OCI-LY3 (cell line): ENCODE measurements at regions not wholly inside any gene's neighbourhood (a gene's known extent, or its start where the extent isn't known, plus 50 kb on each side); places are given as distances from the start of the nearest gene placed in this dataset.

Experiments used
- CTCF ChIP-seq: fragments of 200-600, 300-600 bp; sonication (generic); IDR thresholded peaks from 2 replicates; pipeline ENCODE4 v1.5.1; 2014; ENCODE audit warnings: antibody characterized with exemption, low read length, low read depth
- EZH2phosphoT487 ChIP-seq: fragments of 200-600 bp; shearing (Covaris generic); IDR thresholded peaks from 2 replicates; pipeline ENCODE4 v1.6.1; 2018; ENCODE audit warnings: antibody characterized with exemption, mixed run types, low read depth

GRCh38 chr6:140071601-140072062, 697.2 kb upstream of the CITED2 start:
- TF ChIP-seq CTCF, result no peak
- no peak for TF ChIP-seq EZH2phosphoT487
